ENCODE measurements at regions not wholly inside any gene's neighbourhood (a gene's known extent, or its start where the extent isn't known, plus 50 kb on each side); places are given as distances from the start of the nearest gene placed in this dataset.

GRCh38 chr10:113422371-113422770, 130.5 kb upstream of the HABP2 start:
- TF ChIP-seq, protein P1, sequence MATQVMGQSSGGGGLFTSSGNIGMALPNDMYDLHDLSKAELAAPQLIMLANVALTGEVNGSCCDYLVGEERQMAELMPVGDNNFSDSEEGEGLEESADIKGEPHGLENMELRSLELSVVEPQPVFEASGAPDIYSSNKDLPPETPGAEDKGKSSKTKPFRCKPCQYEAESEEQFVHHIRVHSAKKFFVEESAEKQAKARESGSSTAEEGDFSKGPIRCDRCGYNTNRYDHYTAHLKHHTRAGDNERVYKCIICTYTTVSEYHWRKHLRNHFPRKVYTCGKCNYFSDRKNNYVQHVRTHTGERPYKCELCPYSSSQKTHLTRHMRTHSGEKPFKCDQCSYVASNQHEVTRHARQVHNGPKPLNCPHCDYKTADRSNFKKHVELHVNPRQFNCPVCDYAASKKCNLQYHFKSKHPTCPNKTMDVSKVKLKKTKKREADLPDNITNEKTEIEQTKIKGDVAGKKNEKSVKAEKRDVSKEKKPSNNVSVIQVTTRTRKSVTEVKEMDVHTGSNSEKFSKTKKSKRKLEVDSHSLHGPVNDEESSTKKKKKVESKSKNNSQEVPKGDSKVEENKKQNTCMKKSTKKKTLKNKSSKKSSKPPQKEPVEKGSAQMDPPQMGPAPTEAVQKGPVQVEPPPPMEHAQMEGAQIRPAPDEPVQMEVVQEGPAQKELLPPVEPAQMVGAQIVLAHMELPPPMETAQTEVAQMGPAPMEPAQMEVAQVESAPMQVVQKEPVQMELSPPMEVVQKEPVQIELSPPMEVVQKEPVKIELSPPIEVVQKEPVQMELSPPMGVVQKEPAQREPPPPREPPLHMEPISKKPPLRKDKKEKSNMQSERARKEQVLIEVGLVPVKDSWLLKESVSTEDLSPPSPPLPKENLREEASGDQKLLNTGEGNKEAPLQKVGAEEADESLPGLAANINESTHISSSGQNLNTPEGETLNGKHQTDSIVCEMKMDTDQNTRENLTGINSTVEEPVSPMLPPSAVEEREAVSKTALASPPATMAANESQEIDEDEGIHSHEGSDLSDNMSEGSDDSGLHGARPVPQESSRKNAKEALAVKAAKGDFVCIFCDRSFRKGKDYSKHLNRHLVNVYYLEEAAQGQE (IDR thresholded peaks at IDR 0.05; ENCODE audit: insufficient read depth in 1 of 2, low read depth in 2 of 2, low read length in 2 of 2): no peak
- TF ChIP-seq POLR2AphosphoS5 (IDR thresholded peaks at IDR 0.05; ENCODE audit: low read depth, low read length) (no peak), TAF1 (IDR thresholded peaks at IDR 0.05; ENCODE audit: borderline replicate concordance, insufficient read depth, low read length) (no peak), SIN3A (IDR thresholded peaks at IDR 0.05; ENCODE audit: borderline replicate concordance, insufficient read depth, low read length) (no peak)

Measured in PFSK-1 (cell line).